GM18867 (cell line): ENCODE measurements at regions not wholly inside any gene's neighbourhood (a gene's known extent, or its start where the extent isn't known, plus 50 kb on each side); places are given as distances from the start of the nearest gene placed in this dataset.

Source experiments
- ATAC-seq: cut with Tn5 transposase; IDR thresholded peaks from one replicate; pipeline ENCODE4 v1.9.1; 2021; ENCODE audit warnings: mild to moderate bottlenecking, moderate library complexity; ENCODE audit not compliant: unreplicated experiment

GRCh38 chr13:76379341-76380105 is 506.7 kb downstream of the KCTD12 start:
- ATAC-seq: no peak

- ATAC-seq: no peak
Observed at GRCh38 chr13:76378767-76379166, 507.4 kb downstream of the KCTD12 start.

GRCh38 chr13:76363682-76364289 is 522.4 kb downstream of the KCTD12 start:
- no peak for ATAC-seq

- ATAC-seq: no peak
Observed at GRCh38 chr13:76361868-76362267, 524.3 kb downstream of the KCTD12 start.

- no peak for ATAC-seq
Observed at GRCh38 chr13:76351541-76352229, 534.5 kb downstream of the KCTD12 start.

- ATAC-seq: no peak
Observed at GRCh38 chr13:76350399-76350798, 535.8 kb downstream of the KCTD12 start.

- no peak for ATAC-seq
Observed at GRCh38 chr13:76349700-76350099, 536.5 kb downstream of the KCTD12 start.

GRCh38 chr13:76339649-76340048 is 546.6 kb downstream of the KCTD12 start:
- ATAC-seq: no peak

GRCh38 chr13:76338003-76338402 is 548.2 kb downstream of the KCTD12 start:
- ATAC-seq: no peak

- ATAC-seq: no peak
Observed at GRCh38 chr13:76336889-76337844, 549.0 kb downstream of the KCTD12 start.

- ATAC-seq: no peak
Observed at GRCh38 chr13:76335463-76335862, 550.7 kb downstream of the KCTD12 start.

- ATAC-seq: no peak
Observed at GRCh38 chr13:76331943-76332712, 554.1 kb downstream of the KCTD12 start.

GRCh38 chr13:76330761-76331160 is 555.4 kb downstream of the KCTD12 start:
- ATAC-seq: no peak

- no peak for ATAC-seq
Observed at GRCh38 chr13:76329866-76330580, 556.2 kb downstream of the KCTD12 start.

GRCh38 chr13:76329004-76329403 is 557.2 kb downstream of the KCTD12 start:
- ATAC-seq: no peak

GRCh38 chr13:76326343-76326742 is 559.9 kb downstream of the KCTD12 start:
- no peak for ATAC-seq

GRCh38 chr13:76319921-76320320 is 566.3 kb downstream of the KCTD12 start:
- no peak for ATAC-seq

GRCh38 chr13:76316998-76317527 is 569.1 kb downstream of the KCTD12 start:
- ATAC-seq: no peak

GRCh38 chr13:76314495-76314894 is 571.7 kb downstream of the KCTD12 start:
- ATAC-seq: no peak
